ENCODE measurements at regions not wholly inside any gene's neighbourhood (a gene's known extent, or its start where the extent isn't known, plus 50 kb on each side); places are given as distances from the start of the nearest gene placed in this dataset.
"Not testable (repeated sequence)": the region's sequence is repeated elsewhere in the genome, so short reads cannot be mapped to it uniquely, and the experiment has no call there.

DNA sequence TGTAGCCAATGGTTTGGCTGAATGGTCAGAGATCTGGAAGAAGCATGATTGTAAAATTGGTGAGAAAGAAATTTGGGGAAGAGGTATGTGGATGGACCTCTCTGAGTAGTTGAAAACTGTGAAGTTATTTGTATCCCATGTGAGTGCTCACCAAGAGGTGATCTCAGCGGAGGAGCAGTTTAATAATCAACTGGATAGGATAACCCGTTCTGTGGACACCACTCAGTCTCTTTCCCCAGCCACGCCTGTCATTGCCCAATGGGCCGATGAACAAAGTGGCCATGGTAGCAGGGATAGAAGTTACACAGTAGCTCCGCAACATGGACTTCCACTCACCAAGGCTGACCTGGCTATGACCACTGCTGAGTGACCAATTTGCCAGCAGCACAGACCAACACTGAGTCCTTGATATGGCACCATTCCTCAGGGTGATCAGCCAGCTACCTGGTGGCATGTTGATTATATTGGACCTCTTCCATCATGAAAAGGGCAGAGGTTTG is 257.4 kb upstream of the ATXN7L3B start:
- no peak for DNase-seq (ENCODE audit: low read depth)

DNA sequence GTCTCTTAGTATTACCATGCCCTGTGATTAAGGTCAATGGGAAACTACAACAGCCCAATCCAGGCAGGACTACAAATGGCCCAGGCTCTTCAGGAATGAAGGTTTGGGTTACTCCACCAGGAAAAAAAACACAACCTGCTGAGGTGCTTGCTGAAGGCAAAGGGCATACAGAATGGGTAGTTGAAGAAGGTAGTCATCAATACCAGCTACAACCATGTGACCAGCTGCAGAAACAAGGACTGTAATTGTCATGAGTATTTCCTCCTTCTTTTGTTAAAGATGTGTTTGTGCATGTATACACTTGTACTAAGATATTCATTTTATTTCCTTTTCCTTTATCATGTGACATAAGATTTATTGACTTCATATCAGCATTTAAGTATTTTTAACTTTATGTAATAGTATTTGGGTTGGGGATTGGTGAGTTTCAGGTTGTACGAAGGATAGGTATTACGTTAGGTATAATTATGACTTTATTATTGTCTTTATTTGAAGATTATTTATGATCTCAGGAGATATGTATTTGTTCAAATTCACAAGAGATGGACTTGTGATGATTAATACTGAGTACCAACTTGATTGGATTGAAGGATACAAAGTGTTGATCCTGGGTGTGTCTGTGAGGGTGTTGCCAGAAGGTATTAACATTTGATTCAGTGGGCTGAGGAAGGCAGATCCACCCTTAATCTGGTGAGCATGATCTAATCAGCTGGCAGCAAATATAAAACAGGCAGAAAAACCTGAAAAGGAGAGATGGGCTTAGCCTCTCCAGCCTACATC is 256.0 kb upstream of the ATXN7L3B start:
- DNase-seq (ENCODE audit: low read depth): not testable (repeated sequence)

DNA sequence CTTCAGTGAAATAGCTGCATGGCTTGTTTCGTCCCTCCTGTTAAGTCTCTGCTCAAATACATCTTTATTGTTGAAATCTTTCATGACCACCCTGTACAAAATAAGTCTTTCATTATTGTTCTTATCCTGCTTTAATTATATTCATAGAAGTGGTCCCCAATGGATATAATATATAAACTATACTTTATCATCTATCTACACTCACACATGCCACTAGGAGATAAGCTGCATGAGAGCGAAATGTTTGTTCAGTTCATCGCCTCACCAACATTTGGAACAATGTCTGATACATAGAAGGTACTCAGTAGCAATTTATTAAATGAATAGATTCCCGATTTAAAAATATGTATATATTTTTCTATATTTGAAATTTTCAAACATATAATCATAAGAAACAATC is 254.0 kb upstream of the ATXN7L3B start:
- no peak for DNase-seq (ENCODE audit: low read depth)

DNA sequence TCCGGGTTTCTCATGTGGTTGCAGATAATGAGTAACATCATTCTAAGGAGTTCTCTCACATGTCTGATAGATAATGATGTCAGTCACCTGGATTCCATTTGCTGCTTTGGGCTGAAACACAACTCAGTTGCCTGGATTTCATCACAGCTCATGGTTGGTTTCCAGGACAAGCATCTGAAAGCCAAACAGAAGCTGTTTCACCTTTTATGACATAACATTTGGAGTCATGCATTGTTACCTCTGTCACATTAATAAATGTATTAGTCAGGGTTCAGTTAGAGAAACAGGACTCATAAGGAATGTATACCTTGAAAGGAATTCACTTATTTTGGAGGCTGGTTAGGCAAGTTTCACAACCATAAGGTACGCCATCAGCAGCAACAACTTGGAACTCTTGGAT is 251.9 kb upstream of the ATXN7L3B start:
- DNase-seq (ENCODE audit: low read depth): no peak

DNA sequence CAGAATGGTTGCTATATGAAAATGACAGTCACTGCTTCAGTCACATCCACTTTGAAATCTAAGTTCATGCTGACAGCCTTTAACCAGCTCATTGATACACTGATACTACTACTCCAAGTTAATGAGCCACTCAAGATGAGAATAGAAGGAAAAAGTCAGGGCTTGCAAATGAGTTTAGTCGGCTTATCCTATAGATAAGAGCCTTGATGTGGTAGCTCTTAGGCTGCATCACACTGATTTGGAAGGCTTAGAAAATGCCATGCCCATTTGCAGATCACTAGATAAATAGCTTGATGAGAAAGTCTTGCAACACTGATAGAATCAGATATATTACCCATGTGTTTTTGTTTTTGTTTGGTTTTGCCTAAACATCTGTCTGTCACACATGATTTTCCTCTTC is 251.4 kb upstream of the ATXN7L3B start:
- no peak for DNase-seq (ENCODE audit: low read depth)

DNA sequence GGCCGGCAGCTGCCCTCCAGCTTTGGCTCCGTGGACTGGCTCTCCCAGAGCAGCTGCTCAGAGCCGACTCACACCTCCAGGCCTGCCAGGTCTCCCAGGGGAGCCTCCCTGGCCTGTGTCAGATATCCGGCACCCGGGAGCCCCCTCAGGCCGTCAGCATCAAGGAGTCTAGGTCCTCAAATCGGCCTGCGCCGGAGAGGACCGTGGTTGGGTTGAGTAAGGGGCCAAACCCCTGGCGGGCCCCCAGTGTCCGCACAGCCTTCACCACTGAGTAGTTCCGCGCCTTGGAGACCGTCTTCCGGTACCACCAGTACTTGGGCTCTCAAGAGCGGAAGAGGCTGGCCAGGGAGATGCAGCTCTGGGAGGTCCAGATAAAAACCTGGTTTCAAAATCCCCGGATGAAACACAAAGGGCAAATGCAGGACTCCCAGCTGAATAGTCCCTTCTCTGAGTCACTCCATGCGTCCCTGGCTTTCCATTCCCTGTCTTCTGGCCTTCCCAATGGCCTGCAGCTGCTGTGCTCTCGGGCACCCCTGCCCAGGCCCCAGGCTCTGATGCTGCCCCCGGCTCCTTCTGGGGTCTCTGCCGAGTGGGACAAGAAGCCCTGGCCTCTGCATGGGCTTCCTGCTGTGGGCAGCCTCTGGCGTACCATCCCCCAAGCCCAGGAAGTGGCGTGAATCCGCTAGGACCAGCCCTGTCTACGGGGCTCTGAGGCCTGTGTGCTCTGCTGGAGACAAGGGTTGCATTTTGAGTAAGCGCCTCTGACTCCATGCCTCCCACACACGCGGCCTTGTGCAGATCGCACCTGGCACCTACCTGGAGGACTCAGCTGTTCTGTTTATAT is 245.1 kb upstream of the ATXN7L3B start:
- DNase-seq (ENCODE audit: low read depth): no peak

DNA sequence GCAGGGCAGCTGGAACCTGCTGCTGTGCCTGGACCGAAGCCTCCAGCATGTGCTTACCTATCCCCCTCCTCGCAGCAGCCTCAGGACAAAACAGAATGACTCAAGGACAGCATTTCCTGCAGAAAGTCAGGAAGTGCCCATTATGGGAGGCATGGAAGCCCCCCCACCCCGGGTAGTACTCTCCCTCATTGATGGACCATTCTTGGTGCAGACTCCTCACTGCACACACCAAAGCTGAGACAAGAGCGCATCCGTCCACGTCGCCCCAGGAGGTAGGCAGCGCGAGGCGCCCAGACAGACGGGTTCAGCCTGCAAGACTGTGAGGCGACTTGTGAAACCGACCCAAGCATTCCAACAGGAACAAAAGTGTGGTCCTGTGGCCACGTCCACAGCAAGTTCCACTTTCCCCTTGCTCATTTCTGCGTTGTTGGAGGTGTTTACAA is 243.9 kb upstream of the ATXN7L3B start:
- no peak for DNase-seq (ENCODE audit: low read depth)

DNA sequence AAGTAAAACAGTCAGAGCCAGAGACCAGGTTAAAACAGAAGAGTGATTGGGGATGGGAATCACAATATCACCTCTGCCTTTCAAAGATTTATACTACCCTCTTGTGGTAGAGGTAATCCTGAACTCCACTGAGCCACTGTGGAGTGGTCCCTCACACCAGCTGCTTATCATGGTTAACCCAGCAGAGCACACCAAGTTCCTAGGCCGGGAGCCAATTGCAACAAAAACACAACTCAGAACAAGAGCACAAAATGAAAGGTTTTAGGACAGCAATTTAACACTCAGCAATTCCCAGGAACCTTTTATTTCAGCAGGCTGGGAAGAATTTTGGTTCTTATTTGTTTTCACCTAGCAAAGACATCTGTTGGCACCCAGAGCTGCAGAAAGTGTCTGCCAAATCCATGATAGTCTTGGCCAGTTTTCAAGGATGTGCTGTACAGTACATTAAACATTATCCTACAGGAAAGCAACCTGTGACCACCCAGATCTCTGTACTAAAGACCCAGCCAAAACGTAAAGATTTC is 220.5 kb upstream of the ATXN7L3B start:
- no peak for DNase-seq (ENCODE audit: low read depth)

DNA sequence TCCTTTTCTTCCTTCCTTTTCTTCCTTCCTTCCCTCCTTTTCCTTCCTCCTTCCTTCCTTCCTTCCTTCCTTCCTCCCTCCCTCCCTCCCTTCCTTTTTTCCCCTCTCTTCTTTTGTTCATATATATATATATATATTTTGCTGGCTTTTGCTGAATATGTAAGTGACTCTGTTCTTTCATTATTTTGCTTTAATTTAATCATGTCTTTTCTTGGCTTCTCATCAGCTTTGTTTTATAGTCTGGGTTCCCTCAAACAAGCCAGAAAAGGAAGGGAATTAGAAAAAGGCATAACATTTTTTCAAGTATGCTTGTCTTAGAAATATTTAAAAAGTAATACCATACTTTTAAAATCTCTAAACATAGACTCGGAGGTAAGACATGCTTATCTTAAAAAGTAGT is 219.9 kb upstream of the ATXN7L3B start:
- no peak for DNase-seq (ENCODE audit: low read depth)

DNA sequence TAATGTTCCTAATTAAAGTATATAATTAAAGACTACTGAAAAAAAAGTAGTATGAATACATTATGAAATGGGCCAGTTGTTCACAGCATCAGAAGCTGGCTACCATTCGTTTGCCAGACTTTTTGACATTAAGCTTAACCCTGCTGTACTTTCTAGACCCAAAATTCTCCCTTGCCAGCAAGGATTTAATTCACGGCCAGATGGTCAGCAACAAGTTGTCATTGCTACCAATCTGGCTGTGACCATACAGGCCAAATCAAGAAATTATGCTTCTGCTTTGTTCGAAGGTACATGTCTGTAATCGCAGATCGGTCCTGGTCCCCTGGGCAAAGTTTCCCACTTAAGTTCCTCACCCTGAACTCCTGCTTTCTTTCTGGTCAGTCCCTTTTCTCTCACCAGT is 217.7 kb upstream of the ATXN7L3B start:
- DNase-seq (ENCODE audit: low read depth): no peak

DNA sequence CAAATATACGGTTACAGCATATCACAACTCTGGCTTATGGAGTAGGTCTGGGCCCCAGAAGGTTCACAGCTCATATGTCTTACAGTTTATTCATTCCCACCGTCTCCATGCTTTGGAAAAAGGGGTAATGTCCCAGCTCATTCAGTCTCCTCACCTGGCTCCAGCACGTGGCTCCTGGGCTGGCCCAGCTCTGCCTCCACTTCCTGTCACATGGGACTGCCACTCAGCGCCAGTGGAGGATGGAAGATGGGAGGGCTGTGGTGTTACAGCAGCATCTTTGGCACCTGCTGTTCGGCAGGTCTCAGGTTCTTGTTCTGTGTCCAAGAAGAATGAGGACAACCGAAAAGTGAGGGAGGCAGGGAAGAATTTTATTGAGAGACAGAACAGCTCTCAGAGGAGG is 216.3 kb upstream of the ATXN7L3B start:
- DNase-seq (ENCODE audit: low read depth): no peak

DNA sequence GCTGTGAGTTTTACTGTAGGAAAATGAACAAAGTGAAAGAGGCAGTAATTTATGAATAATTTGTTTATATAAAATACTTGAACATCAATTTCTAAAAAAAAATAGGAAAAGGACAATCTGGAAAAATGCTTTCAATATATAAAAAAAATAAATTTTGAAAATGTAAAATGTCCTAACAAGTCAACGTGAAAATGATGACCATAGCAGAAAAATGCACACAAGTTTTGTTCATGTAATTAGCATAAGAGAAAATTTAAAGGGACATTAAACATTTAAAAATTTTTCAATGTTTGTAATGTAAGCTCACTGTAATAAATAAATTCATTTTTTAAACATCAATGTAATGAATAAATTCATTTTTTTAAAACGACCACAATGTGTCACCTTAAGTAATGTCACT is 214.8 kb upstream of the ATXN7L3B start:
- no peak for DNase-seq (ENCODE audit: low read depth)

DNA sequence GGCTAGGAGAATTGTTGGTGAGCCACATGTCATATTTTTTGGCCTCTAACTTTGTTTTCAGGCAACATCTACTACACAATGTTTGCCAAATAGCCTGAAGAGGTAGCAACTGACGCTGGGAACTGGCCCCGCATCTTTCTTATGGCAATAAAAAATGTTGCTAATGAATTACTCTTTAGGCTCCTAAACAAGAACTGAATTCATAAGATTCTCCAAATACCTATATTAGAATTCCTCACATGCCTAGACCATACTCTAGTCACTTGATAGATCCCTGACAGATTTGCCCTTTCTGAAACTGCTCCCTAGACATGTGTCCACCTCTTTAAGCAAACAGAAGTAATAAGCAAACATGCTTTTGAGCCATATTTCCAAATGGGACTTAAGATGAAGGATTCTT is 209.0 kb upstream of the ATXN7L3B start:
- no peak for DNase-seq (ENCODE audit: low read depth)

DNA sequence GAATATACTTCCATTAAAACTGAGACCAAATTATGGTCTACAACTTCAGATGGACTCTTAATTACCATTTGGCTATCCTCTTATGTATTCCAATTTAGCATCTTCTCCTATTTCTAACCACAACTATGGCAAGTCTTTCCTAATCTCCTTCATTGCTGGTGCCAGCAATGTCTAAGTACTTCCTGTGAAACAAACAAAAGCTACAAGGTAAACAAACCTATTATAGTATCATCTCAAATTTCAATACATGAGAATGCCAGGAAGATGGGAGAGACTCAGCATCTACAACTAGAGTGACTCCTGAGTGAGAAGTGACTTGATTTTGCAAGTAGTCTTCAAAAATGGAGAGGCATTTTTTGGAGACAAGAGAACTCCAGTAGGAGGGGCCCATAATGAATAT is 202.9 kb upstream of the ATXN7L3B start:
- DNase-seq (ENCODE audit: low read depth): no peak

DNA sequence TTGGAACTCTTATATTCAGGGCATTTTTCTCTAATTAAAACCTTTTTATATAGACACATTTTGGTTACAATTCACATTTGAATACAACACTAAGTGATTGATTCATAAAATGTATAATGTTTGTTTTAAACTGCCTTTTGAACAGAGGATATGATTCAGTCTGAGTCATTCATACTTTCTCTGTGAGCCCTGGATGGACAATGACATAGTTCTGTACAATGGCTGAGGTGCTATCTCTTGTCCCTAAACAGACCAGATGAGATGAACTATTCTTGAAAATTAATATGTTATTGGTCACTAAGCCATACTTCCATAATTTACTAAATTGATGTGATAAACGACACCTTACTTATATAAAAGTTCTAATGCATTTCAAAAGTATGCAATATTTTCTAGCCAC is 199.7 kb upstream of the ATXN7L3B start:
- peak; percentile 52 for DNase-seq (ENCODE audit: low read depth)

DNA sequence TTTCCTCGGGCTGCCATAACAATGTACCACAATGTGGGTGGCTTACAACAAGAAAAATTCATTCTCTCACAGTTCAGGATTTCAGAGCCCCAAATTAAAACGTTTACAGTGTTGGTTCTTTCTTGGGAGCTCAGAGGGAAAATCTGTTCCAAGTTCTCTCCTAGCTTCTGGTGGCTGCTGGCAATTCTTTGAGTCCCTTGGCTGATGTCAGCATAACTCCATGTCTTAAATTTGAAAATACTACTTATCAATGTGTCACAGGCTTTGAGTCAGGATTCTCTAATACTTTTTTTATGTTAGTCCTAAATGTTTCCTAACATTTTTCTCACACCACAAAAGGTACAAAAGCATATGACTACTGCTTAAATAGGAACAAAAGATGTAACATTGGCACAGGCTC is 198.4 kb upstream of the ATXN7L3B start:
- no peak for DNase-seq (ENCODE audit: low read depth)

DNA sequence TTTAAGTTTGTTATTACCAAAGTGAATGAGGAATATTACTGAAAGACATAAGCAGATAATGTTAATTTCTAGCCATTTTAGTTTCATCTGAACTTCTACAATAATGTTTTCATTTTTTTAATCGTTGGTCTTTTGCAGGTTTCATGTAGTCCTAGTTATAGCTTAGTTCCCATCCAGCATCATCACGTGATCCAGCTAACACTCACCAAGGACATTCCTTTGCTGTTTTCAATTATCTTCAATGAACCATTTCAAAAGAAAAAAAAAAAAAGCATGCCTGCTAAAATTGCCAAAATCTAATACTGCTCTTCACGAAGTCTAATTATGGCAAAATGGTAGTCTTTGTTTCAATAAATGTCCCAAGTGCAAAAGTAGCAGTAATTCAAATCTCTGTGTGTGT is 187.7 kb upstream of the ATXN7L3B start:
- DNase-seq (ENCODE audit: low read depth): peak; percentile 50

DNA sequence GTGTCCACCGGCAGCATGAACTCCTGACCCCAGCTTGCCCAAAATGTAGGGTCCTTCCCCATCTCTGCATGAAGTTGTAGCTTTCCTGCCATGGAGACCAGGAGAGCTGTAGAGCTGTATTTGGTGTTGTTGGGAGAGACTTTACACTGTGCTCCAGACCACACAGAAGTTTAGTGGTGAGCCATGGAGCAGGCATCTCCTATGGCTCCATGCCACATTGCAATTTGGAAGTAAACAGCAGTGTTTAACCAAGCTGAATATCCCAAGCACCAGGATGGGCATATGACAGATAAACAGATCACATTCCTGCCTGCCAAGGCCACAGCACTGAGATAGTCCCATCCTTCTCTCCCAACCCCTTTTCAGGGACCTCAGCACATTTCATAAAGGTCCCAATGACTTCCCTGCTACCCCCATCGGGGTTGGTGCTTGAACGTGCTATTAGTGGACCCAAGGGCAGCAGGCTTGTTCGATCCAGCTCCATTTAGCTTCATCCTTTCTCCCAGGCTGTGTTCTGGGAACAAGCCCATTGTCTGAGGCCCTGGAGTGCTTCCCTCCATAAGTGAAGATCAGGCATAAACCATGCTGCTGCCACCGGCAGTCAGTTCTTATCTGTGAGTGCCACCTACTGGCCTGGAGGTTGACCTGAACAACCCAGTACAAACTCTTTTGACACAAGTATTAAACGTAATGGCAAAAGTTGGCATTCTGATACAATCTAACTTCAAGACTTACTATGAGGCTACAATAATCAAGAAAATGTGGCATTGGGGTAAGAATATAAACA is 172.3 kb upstream of the ATXN7L3B start:
- peak; percentile 46 for DNase-seq (ENCODE audit: low read depth)

DNA sequence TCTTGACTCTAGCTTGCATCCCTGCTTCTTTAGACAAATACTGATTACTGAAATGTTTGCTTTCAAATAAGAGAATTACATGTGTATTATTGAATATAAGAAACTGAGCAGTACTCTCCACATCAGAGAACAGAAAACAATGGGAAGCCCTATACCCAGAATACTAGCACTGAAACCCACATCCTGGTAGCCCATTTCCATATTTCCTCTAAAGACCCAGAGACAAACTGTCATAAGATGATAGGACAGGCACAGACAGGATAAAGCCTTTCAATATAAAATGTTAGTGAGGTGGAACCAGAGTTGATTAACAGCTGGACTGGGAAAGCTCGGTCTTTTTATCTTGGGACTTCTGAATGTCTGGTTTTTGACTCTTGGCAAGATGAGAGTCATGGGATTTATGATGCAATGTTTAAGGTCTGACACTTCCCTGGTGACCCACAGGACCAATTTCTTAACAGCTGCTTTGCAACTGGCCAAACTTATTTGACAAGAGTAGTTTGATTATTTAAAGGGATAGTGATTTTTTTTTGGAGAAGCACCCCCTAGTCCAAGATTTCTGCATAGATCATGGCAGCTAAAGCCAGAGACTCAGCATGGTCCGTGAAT is 166.9 kb upstream of the ATXN7L3B start:
- no peak for DNase-seq (ENCODE audit: low read depth)

DNA sequence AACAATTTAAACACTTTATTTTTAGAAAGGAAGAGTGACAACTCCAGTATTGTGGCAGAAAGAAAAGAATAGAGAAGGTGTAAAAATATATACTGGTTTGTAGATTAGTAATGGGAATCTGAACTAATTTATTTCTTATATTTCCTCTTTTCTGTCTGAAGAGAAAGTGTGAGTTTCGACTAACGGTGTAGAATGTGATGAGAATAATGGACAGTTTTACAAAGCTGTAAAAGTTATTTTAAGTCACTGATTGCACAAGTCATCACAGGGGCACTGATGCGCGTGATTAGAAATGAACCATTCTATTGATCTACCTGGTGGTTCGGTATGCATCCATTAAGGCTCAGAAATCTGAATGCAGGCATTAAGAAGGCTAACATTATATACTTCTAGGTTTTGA is 158.5 kb upstream of the ATXN7L3B start:
- DNase-seq (ENCODE audit: low read depth): no peak

DNA sequence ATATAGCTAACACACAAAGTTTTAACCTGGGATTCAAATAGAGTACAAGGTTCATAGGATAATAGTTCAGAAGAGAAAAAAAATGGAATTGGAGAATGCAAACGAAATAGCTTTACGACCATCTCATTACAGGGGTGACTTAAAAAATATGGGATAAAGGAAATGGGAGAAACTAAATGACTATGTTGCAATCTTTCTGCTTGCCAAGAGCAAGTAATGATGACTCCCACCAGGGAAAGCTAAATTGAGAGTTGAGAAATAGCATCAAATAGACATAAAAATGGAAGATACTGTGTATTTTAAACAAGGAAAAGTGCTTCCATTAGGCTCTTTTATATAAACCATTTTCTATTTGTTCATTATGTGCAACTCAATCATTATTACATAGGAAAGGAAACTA is 155.7 kb upstream of the ATXN7L3B start:
- no peak for DNase-seq (ENCODE audit: low read depth)

DNA sequence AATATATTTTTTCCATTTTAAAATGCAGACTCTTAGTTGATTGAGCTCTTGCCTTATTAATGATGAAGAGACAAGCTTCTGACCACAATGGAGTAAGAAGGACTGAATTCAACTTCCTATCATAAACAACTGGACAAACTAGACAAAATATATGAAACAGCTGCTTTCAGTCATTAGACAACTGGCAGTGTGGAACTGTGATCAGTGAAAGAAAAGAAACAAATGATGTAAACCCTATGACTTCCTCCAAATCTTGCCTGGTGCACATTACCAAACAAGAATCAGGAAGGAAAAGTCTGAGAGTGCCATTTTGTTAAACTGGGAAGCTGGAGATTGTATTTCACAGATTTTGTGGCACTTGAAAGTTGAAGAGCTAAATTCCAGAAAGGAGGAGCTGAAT is 154.7 kb upstream of the ATXN7L3B start:
- DNase-seq (ENCODE audit: low read depth): no peak

Measured in EH (cell line).